Vagina (tissue), 2 donors: ENCODE measurements at regions not wholly inside any gene's neighbourhood (a gene's known extent, or its start where the extent isn't known, plus 50 kb on each side); places are given as distances from the start of the nearest gene placed in this dataset.
"Not testable (repeated sequence)": the region's sequence is repeated elsewhere in the genome, so short reads cannot be mapped to it uniquely, and the experiment has no call there.

ENCODE experiments used
- DNase-seq, 2 donors: peaks; one replicate each; pipeline ENCODE4 v3.0.0-alpha.2; 2017; ENCODE audit errors: extremely low spot score in 2 of 2
- H3K27ac ChIP-seq: fragments of 200-600 bp; sonication (generic); one replicate; pipeline ENCODE4 v1.5.1; 2019
- H3K27me3 ChIP-seq: fragments of 200-600 bp; sonication (generic); one replicate; pipeline ENCODE4 v1.5.1; 2019
- H3K36me3 ChIP-seq, 2 donors: fragments of 200-600 bp; sonication (generic); one replicate each; pipeline ENCODE4 v1.5.1; 2017 to 2019
- H3K4me1 ChIP-seq: fragments of 200-600 bp; sonication (generic); one replicate; pipeline ENCODE4 v1.5.1; 2019
- H3K4me3 ChIP-seq, 2 donors: fragments of 200-600 bp; sonication (generic); 1 replicate in 1 of 2; 2 replicates in 1 of 2; pipeline ENCODE4 v1.5.1; 2016 to 2019
- H3K9me3 ChIP-seq: fragments of 200-600 bp; sonication (generic); one replicate; pipeline ENCODE4 v1.5.1; 2019
- CTCF ChIP-seq, 3 experiments: fragments of 450-650 bp in 2 of 3; fragments of 200-600 bp in 1 of 3; sonication (generic) in 1 of 3; IDR thresholded peaks; one replicate each; pipeline ENCODE4 v1.5.1; 2017 to 2019; ENCODE audit warnings: antibody characterized with exemption in 3 of 3, mild to moderate bottlenecking in 2 of 3, moderate library complexity in 2 of 3
- POLR2A ChIP-seq, 2 donors: fragments of 450-650 bp; IDR thresholded peaks; one replicate each; pipeline ENCODE4 v1.6.1; 2017; ENCODE audit warnings: antibody characterized with exemption in 2 of 2, mild to moderate bottlenecking in 2 of 2, moderate library complexity in 2 of 2
- POLR2AphosphoS5 ChIP-seq, 2 donors: sonication (generic); formaldehyde crosslinking; IDR thresholded peaks; one replicate each; pipeline ENCODE4 v1.9.0; 2017; ENCODE audit warnings: antibody characterized with exemption in 2 of 2, mild to moderate bottlenecking in 2 of 2, low read depth in 1 of 2; ENCODE audit not compliant: insufficient read depth in 1 of 2
- intact Hi-C: fragments of 100-400 bp; cut with DNase I; formaldehyde crosslinking; loops from one replicate; pipeline ENCODE4 v1.15.1; 2023

GRCh38 chr5:82721087-82721410 is 356.1 kb downstream of the TMEM167A start:
- no peak for DNase-seq
- H3K27me3 ChIP-seq = no peaks in the 10 kb centered on the region
- no peak overlapping the region for H3K27ac ChIP-seq
- H3K36me3 ChIP-seq = no peaks in the 10 kb centered on the region
- H3K4me1 ChIP-seq = no peaks in the 10 kb centered on the region
- H3K9me3 ChIP-seq = no peaks in the 10 kb centered on the region
- no peak for TF ChIP-seq POLR2A (IDR thresholded peaks at IDR 0.05)
- no peak for TF ChIP-seq POLR2AphosphoS5 (IDR thresholded peaks at IDR 0.05; ENCODE audit: insufficient read depth in 1 of 2, low read depth in 1 of 2)
- no peak for TF ChIP-seq CTCF (IDR thresholded peaks at IDR 0.05)
- intact Hi-C loops = no loop called here
- H3K4me3 ChIP-seq = no peak overlapping the region

- Histone ChIP-seq H3K36me3 (no peaks in the 10 kb centered on the region), H3K27ac (no peak overlapping the region), H3K9me3 (no peaks in the 10 kb centered on the region), H3K4me3 (no peak overlapping the region), H3K4me1 (no peaks in the 10 kb centered on the region), H3K27me3 (no peaks in the 10 kb centered on the region)
- TF ChIP-seq POLR2A (IDR thresholded peaks at IDR 0.05) (no peak), POLR2AphosphoS5 (IDR thresholded peaks at IDR 0.05; ENCODE audit: insufficient read depth in 1 of 2, low read depth in 1 of 2) (no peak), CTCF (IDR thresholded peaks at IDR 0.05) (no peak)
- DNase-seq = no peak
- intact Hi-C loops = no loop called here
These were observed 356.7 kb downstream of the TMEM167A start for GRCh38 chr5:82720213-82721086.

GRCh38 chr5:82719368-82719767 is 357.8 kb downstream of the TMEM167A start:
- TF ChIP-seq POLR2A (IDR thresholded peaks at IDR 0.05) = no peak
- TF ChIP-seq POLR2AphosphoS5 (IDR thresholded peaks at IDR 0.05; ENCODE audit: insufficient read depth in 1 of 2, low read depth in 1 of 2) = no peak
- Histone ChIP-seq H3K27ac (no peak overlapping the region), H3K36me3 (no peaks in the 10 kb centered on the region), H3K27me3 (no peaks in the 10 kb centered on the region), H3K4me3 (no peak overlapping the region), H3K9me3 (no peaks in the 10 kb centered on the region), H3K4me1 (no peaks in the 10 kb centered on the region)
- intact Hi-C loops = no loop called here
- no peak for DNase-seq

GRCh38 chr5:82717738-82718137 is 359.5 kb downstream of the TMEM167A start:
- intact Hi-C loops = no loop called here

GRCh38 chr5:82714732-82715131 is 362.5 kb downstream of the TMEM167A start:
- H3K36me3 ChIP-seq, H3K4me1 ChIP-seq, H3K9me3 ChIP-seq, H3K4me3 ChIP-seq, H3K27ac ChIP-seq, H3K27me3 ChIP-seq, intact Hi-C loops, DNase-seq: not testable (repeated sequence)

More at GRCh38 chr5:82717738-82718137, 359.5 kb downstream of the TMEM167A start:
- TF ChIP-seq CTCF (IDR thresholded peaks at IDR 0.05) = no peak
- TF ChIP-seq POLR2AphosphoS5 (IDR thresholded peaks at IDR 0.05; ENCODE audit: insufficient read depth in 1 of 2, low read depth in 1 of 2) = no peak
- TF ChIP-seq POLR2A (IDR thresholded peaks at IDR 0.05) = no peak
- Histone ChIP-seq H3K4me1 (no peaks in the 10 kb centered on the region), H3K27ac (no peak overlapping the region), H3K36me3 (no peaks in the 10 kb centered on the region), H3K9me3 (no peaks in the 10 kb centered on the region), H3K27me3 (no peaks in the 10 kb centered on the region), H3K4me3 (no peak overlapping the region)
- DNase-seq = no peak

- Histone ChIP-seq H3K27ac (no peak overlapping the region), H3K4me3 (no peak overlapping the region), H3K36me3 (no peaks in the 10 kb centered on the region), H3K9me3 (no peaks in the 10 kb centered on the region), H3K4me1 (no peaks in the 10 kb centered on the region), H3K27me3 (no peaks in the 10 kb centered on the region)
- no peak for DNase-seq
- TF ChIP-seq POLR2AphosphoS5 (IDR thresholded peaks at IDR 0.05; ENCODE audit: insufficient read depth in 1 of 2, low read depth in 1 of 2) (no peak), CTCF (IDR thresholded peaks at IDR 0.05) (no peak), POLR2A (IDR thresholded peaks at IDR 0.05) (no peak)
- intact Hi-C loops = no loop called here
These were observed 363.4 kb downstream of the TMEM167A start for GRCh38 chr5:82713811-82714210.
